C4-2B (cell line): ENCODE measurements at regions not wholly inside any gene's neighbourhood (a gene's known extent, or its start where the extent isn't known, plus 50 kb on each side); places are given as distances from the start of the nearest gene placed in this dataset.

Experiments used
- H3K27ac ChIP-seq: fragments of 450-650 bp; 2 replicates; pipeline ENCODE4 v1.5.1; 2017
- ZFX ChIP-seq: fragments of 450-650 bp; IDR thresholded peaks from 2 replicates; pipeline ENCODE4 v1.6.1; 2017
- TF ChIP-seq, protein P1 (sequence below): fragments of 450-650 bp; conservative IDR thresholded peaks from 2 replicates; pipeline ENCODE4 v1.5.1; 2017; ENCODE audit warnings: mild to moderate bottlenecking

DNA sequence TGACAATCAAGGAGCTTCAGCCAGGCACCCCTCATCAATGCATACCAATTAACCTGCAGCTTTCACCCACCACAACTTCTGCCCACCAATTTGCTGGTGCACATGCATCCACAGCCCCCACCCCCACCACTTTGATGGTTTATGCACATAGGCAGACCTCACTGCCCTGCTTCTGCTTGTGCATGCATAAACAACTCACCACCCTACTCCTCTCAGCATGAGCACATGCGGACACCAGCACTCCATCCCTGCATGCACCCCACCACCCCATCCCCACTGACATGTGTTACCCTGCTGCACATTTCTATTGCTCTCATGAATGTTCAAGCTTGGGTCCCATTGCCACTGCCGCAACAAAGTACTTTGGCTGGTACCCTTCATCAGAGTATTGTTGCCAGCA lies 94.5 kb upstream of the GALNTL6 start:
- no peak overlapping the region for H3K27ac ChIP-seq
- TF ChIP-seq, protein P1, sequence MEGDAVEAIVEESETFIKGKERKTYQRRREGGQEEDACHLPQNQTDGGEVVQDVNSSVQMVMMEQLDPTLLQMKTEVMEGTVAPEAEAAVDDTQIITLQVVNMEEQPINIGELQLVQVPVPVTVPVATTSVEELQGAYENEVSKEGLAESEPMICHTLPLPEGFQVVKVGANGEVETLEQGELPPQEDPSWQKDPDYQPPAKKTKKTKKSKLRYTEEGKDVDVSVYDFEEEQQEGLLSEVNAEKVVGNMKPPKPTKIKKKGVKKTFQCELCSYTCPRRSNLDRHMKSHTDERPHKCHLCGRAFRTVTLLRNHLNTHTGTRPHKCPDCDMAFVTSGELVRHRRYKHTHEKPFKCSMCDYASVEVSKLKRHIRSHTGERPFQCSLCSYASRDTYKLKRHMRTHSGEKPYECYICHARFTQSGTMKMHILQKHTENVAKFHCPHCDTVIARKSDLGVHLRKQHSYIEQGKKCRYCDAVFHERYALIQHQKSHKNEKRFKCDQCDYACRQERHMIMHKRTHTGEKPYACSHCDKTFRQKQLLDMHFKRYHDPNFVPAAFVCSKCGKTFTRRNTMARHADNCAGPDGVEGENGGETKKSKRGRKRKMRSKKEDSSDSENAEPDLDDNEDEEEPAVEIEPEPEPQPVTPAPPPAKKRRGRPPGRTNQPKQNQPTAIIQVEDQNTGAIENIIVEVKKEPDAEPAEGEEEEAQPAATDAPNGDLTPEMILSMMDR: no peak
- TF ChIP-seq ZFX: no peak

DNA sequence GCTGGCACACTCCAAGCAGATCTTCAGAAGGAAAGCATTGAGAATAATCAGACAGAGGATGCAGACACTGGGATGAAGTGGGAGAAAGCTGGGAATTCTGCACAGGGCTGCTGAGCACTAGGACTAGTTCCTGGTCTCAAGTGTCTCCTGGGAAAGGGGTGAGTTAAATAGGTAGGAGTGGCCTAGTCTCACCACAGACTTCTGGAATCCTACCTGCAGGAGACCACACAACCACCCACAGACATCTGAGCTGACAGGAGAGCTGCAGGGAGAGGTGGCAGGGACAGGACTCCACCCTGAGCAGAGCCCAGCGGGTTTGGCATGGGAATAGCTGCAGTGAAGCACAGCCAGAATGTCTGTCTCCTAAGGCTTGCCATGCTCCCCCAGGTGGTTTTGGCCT lies 95.1 kb upstream of the GALNTL6 start:
- TF ChIP-seq ZFX: no peak
- TF ChIP-seq, protein P1: no peak
- no peak overlapping the region for H3K27ac ChIP-seq

DNA sequence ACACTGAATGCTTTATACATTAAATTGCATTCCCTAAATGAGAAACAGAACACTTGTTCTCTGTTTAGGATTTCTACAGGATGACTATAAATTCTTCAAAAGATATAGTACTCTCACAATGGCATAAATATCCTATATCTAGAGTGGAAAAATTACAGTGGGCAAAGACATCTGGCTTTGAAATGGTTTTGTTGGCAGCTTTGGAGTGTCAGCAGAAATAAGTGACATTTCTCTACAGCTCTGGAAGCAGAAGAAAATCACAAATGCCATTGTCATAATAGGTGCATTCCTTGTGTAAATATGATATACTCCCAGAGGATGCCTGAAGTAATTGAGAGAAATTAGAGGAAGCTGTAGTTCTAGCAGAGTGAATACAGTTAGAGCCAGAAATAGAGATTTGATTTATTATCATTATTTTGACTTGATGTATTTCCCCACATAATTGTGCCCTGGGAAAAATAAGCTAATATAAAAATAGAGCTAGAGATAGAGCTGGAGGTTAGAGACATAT lies 95.9 kb upstream of the GALNTL6 start:
- no peak overlapping the region for H3K27ac ChIP-seq
- no peak for TF ChIP-seq ZFX
- TF ChIP-seq, protein P1: no peak

DNA sequence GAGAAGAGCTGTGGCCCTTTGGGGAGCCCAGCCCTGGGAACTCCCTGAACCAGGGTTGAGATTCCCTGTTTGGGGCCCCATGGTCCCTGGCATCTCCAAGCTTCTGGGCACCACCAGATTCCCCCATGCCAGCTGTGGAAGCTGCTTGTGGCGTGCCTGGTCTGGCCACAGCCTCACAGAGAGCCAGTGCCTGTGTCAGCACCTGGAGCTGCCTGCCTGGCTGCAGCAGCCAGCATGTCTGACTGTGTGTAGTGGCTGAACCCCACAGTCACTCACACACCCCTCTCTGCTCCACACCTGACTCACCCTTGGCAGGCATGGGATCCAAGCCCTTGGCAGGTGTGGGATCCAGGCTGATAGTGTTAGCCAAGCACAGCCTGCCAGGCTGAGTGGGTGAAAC lies 97.2 kb upstream of the GALNTL6 start:
- no peak overlapping the region for H3K27ac ChIP-seq

DNA sequence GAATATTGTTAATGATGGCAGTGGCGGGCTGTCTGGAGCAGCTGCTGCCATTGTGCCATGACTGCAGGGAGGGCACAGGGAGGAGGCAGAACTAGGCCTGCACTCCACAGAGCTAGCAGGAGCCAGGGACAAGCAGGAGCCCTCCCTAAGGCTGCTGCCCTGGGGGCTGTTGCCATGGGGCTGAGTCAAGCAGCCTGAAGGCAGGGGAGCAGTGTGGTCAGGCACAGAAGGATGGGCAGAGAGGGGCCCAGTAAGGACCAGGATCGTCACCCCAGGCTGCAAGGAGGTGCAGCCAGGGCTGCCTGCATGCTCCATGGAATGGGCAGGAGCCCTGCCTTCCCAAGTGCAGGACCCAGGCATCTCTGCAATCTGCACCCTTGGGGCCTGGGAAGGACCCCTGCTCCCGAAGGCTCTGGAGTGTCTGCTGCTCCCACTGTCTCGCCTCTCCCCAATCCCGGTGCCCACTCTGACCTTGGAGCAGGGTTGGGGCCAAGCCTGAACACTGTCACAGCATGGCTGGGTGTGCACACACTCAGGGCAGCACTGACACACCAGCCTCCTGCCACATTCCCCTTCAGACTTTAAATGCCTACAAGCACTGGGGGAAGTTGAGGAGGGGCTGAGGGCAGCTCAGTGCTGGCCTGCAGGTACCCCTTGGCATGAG lies 98.3 kb upstream of the GALNTL6 start:
- no peak for TF ChIP-seq ZFX
- TF ChIP-seq, protein P1: no peak
- no peak overlapping the region for H3K27ac ChIP-seq

More for the DNA sequence above, 97.2 kb upstream of the GALNTL6 start:
- no peak for TF ChIP-seq ZFX
- TF ChIP-seq, protein P1: no peak

GRCh38 chr4:171710743-171711142 lies 102.5 kb upstream of the GALNTL6 start:
- no peak for TF ChIP-seq ZFX
- TF ChIP-seq, protein P1: no peak
- no peak overlapping the region for H3K27ac ChIP-seq

DNA sequence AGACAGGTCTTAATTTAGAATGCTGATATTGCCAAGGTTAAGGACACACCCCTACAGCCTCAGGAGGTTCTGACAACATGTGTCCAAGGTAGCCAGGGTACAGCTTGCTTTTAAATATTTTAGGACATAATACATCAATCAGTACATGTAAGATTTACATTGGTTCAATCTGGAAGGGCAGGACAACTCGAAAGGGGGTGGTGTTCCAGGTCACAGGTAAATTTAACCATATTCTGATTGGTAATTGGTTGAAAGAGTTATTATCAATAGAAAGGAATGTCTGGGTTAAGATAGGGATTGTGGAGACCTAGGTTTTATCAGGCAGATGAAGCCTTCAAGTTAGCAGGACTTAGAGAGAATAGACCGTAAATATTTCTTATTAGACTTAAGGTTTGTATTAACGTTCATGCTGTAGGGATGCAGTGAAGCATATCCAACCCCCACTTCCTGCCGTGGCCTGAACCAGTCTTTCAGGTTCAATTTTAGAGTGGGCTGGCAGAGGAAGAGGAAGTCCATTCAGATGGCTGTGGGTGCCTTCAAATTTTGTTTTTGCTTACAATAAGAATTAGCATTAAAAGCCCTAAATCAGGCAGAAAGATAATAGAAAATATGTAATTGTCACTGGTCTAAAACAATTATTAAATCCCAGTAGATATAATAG lies 136.5 kb upstream of the GALNTL6 start:
- no peak for TF ChIP-seq ZFX
- TF ChIP-seq, protein P1: no peak
- H3K27ac ChIP-seq: no peak overlapping the region
